GM23338 (cell line): ENCODE measurements at regions not wholly inside any gene's neighbourhood (a gene's known extent, or its start where the extent isn't known, plus 50 kb on each side); places are given as distances from the start of the nearest gene placed in this dataset.

Experiments
- ATAC-seq: fragments of 200-7000 bp; cut with Tn5 transposase; 3 replicates; pipeline ENCODE4 v1.9.1; 2020
- DNase-seq: peaks from one replicate; pipeline ENCODE4 v3.0.0-alpha.2; 2015; ENCODE audit warnings: low spot score
- H2AFZ ChIP-seq: fragments of 200-600 bp; sonication (generic); 2 replicates; pipeline ENCODE4 v1.8.0; 2016; ENCODE audit warnings: antibody characterized with exemption, mild to moderate bottlenecking, moderate library complexity
- H3F3A ChIP-seq: fragments of 200-600 bp; sonication (generic); replicated peaks from 2 replicates; pipeline ENCODE4 v1.8.0; 2017; ENCODE audit warnings: antibody characterized with exemption, mixed run types, low read depth
- H3K27ac ChIP-seq: fragments of 200-600 bp; sonication (generic); 2 replicates; pipeline ENCODE4 v1.6.1; 2016; ENCODE audit warnings: low read depth
- H3K27me3 ChIP-seq: fragments of 200-600 bp; sonication (generic); 2 replicates; pipeline ENCODE4 v1.8.0; 2016; ENCODE audit warnings: mild to moderate bottlenecking, mixed run types, moderate library complexity; ENCODE audit not compliant: insufficient read depth
- H3K36me3 ChIP-seq: fragments of 200-600 bp; sonication (generic); 2 replicates; pipeline ENCODE4 v1.8.0; 2016; ENCODE audit warnings: mild to moderate bottlenecking; ENCODE audit not compliant: insufficient read depth
- H3K4me1 ChIP-seq: fragments of 200-600 bp; sonication (generic); 2 replicates; pipeline ENCODE4 v1.8.0; 2016; ENCODE audit warnings: mild to moderate bottlenecking, moderate library complexity; ENCODE audit not compliant: insufficient read depth
- H3K4me2 ChIP-seq: fragments of 200-600 bp; sonication (generic); 2 replicates; pipeline ENCODE4 v1.7.1; 2017; ENCODE audit warnings: mixed run types
- H3K4me3 ChIP-seq: fragments of 200-600 bp; sonication (generic); 2 replicates; pipeline ENCODE4 v1.6.1; 2016; ENCODE audit warnings: mixed run types
- H3K79me2 ChIP-seq: fragments of 200-600 bp; sonication (generic); replicated peaks from 2 replicates; pipeline ENCODE4 v1.8.0; 2017; ENCODE audit warnings: mild to moderate bottlenecking; ENCODE audit not compliant: insufficient read depth
- H3K9me2 ChIP-seq: fragments of 200-600 bp; sonication (generic); 2 replicates; pipeline ENCODE4 v1.8.0; 2017; ENCODE audit not compliant: insufficient read depth
- H4K20me1 ChIP-seq: fragments of 200-600 bp; sonication (generic); replicated peaks from 2 replicates; pipeline ENCODE4 v1.8.0; 2017; ENCODE audit warnings: mild to moderate bottlenecking; ENCODE audit not compliant: insufficient read depth
- H3K27ac Mint-ChIP-seq: 2 replicates; pipeline ENCODE4 v1.8.0; 2020; ENCODE audit warnings: inconsistent platforms, mild to moderate bottlenecking, moderate library complexity, mixed read lengths
- H3K27me3 Mint-ChIP-seq: 3 replicates; pipeline ENCODE4 v1.8.0; 2022; ENCODE audit warnings: low read depth, mild to moderate bottlenecking, moderate library complexity, mixed read lengths, inconsistent platforms; ENCODE audit not compliant: insufficient read depth, poor library complexity
- H3K36me3 Mint-ChIP-seq: 3 replicates; pipeline ENCODE4 v1.8.0; 2021; ENCODE audit warnings: low read depth, mild to moderate bottlenecking, inconsistent platforms, moderate library complexity, mixed read lengths
- H3K4me1 Mint-ChIP-seq: 3 replicates; pipeline ENCODE4 v1.8.0; 2020; ENCODE audit warnings: mild to moderate bottlenecking, inconsistent platforms, mixed read lengths
- H3K4me3 Mint-ChIP-seq: 3 replicates; pipeline ENCODE4 v1.8.0; 2021; ENCODE audit warnings: moderate library complexity, mild to moderate bottlenecking, inconsistent platforms, mixed read lengths
- H3K9me3 Mint-ChIP-seq: 3 replicates; pipeline ENCODE4 v1.8.0; 2020; ENCODE audit warnings: moderate library complexity, mild to moderate bottlenecking, inconsistent platforms, mixed read lengths
- CREB1 ChIP-seq: fragments of 250-450 bp; sonication (Bioruptor Pico); IDR thresholded peaks from 2 replicates; pipeline ENCODE4 v1.5.0; 2020; ENCODE audit warnings: low read depth, mild to moderate bottlenecking, moderate library complexity
- CTCF ChIP-seq, 2 experiments: fragments of 200-600 bp in 1 of 2; sonication (generic) in 1 of 2; conservative IDR thresholded peaks; 2 replicates each; pipeline versions ENCODE4 v1.5.1 to v1.6.1; 2016 to 2017; ENCODE audit warnings: antibody characterized with exemption in 2 of 2, low read depth in 2 of 2, mild to moderate bottlenecking in 2 of 2, moderate library complexity in 1 of 2
- ETS1 ChIP-seq: IDR thresholded peaks from 2 replicates; pipeline ENCODE4 v1.6.1; 2016; ENCODE audit warnings: antibody characterized with exemption
- EZH2 ChIP-seq: fragments of 200-600 bp; sonication (generic); IDR thresholded peaks from one replicate; pipeline ENCODE4 v1.8.0; 2017; ENCODE audit warnings: antibody characterized with exemption, mild to moderate bottlenecking, low read depth; ENCODE audit not compliant: unreplicated experiment
- EZH2phosphoT487 ChIP-seq: fragments of 200-600 bp; sonication (generic); IDR thresholded peaks from one replicate; pipeline ENCODE4 v1.8.1; 2018; ENCODE audit warnings: antibody characterized with exemption; ENCODE audit not compliant: unreplicated experiment
- JUNB ChIP-seq: IDR thresholded peaks from one replicate; pipeline ENCODE4 v1.6.1; 2016; ENCODE audit warnings: antibody characterized with exemption; ENCODE audit not compliant: unreplicated experiment
- NANOG ChIP-seq: IDR thresholded peaks from 2 replicates; pipeline ENCODE4 v1.6.1; 2016; ENCODE audit warnings: antibody characterized with exemption, borderline replicate concordance
- POLR2AphosphoS5 ChIP-seq: IDR thresholded peaks from 2 replicates; pipeline ENCODE4 v1.6.1; 2016; ENCODE audit warnings: antibody characterized with exemption, low read depth
- REST ChIP-seq: IDR thresholded peaks from one replicate; pipeline ENCODE4 v1.6.1; 2018; ENCODE audit warnings: antibody characterized with exemption; ENCODE audit not compliant: unreplicated experiment
- STAT1 ChIP-seq: IDR thresholded peaks from one replicate; pipeline ENCODE4 v1.6.1; 2016; ENCODE audit warnings: antibody characterized with exemption; ENCODE audit not compliant: unreplicated experiment
- ZNF114 ChIP-seq: fragments of 250-450 bp; sonication (Bioruptor Pico); IDR thresholded peaks from 2 replicates; pipeline ENCODE4 v1.5.0; 2020; ENCODE audit warnings: mild to moderate bottlenecking, moderate library complexity
- ZNF331 ChIP-seq: fragments of 250-450 bp; sonication (Bioruptor Pico); IDR thresholded peaks from 2 replicates; pipeline ENCODE4 v1.5.0; 2020; ENCODE audit warnings: low read depth, mild to moderate bottlenecking, moderate library complexity
- ZNF462 ChIP-seq: fragments of 250-450 bp; sonication (Bioruptor Pico); IDR thresholded peaks from 2 replicates; pipeline ENCODE4 v1.5.0; 2020; ENCODE audit warnings: mild to moderate bottlenecking, moderate library complexity

GRCh38 chr20:40863355-40863919 lies 165.2 kb upstream of the TOP1 start:
- no peaks in the 10 kb centered on the region; the same call in 2 of the 3 replicates for H3K9me3 Mint-ChIP-seq
- H2AFZ ChIP-seq: no peak overlapping the region
- no peak overlapping the region for H3K4me3 Mint-ChIP-seq
- H3K27ac Mint-ChIP-seq: no peak overlapping the region
- no peaks in the 10 kb centered on the region for H3K79me2 ChIP-seq
- H3K36me3 ChIP-seq: no peaks in the 10 kb centered on the region
- no peaks in the 10 kb centered on the region; the same call in 2 of the 3 replicates for H3K36me3 Mint-ChIP-seq
- peaks cover 11% of the 10 kb centered on the region; the same call in 1 of the 2 replicates for H3K9me2 ChIP-seq
- no peak overlapping the region for H3K4me2 ChIP-seq
- no peak overlapping the region for H3K27ac ChIP-seq
- TF ChIP-seq NANOG (no peak), EZH2phosphoT487 (no peak), STAT1 (no peak), EZH2 (no peak), POLR2AphosphoS5 (no peak), CTCF (conservative IDR thresholded peaks at IDR 0.05; ENCODE audit: low read depth in 2 of 2) (no peak), ZNF114 (no peak), CREB1 (no peak), ZNF331 (CRISPR knock-in tag) (no peak), REST (no peak), ZNF462 (no peak), JUNB (no peak), ETS1 (no peak)
- H3K4me1 ChIP-seq: peaks cover 15% of the 10 kb centered on the region
- no peak for ATAC-seq
- H3K27me3 ChIP-seq: no peaks in the 10 kb centered on the region
- H3K27me3 Mint-ChIP-seq: peaks cover 15% of the 10 kb centered on the region
- H3K4me3 ChIP-seq: no peak overlapping the region
- no peaks in the 10 kb centered on the region for H4K20me1 ChIP-seq
- peaks cover 18% of the 10 kb centered on the region for H3K4me1 Mint-ChIP-seq
- no peak for DNase-seq
- H3F3A ChIP-seq: no peaks in the 10 kb centered on the region
